Pancreas (tissue), 10 donors: ENCODE measurements at regions not wholly inside any gene's neighbourhood (a gene's known extent, or its start where the extent isn't known, plus 50 kb on each side); places are given as distances from the start of the nearest gene placed in this dataset.
"Not testable (repeated sequence)": the region's sequence is repeated elsewhere in the genome, so short reads cannot be mapped to it uniquely, and the experiment has no call there.

Experiments
- ATAC-seq, 4 donors: fragments of 200-7000 bp; cut with Tn5 transposase; one replicate each; pipeline versions ENCODE4 v1.8.0 to v1.9.1; 2020; ENCODE audit warnings: mild to moderate bottlenecking in 4 of 4, moderate library complexity in 4 of 4
- DNase-seq, 6 donors: peaks; one replicate each; pipeline ENCODE4 v3.0.0-alpha.2; 2020
- FAIRE-seq: peaks from 2 replicates; lab custom pipeline; 2012; peaks lifted over from hg19 to GRCh38; lab: Jason Lieb, UNC
- H3K27ac ChIP-seq, 4 donors: fragments of 200-600 bp; sonication (generic); 1 replicate in 3 of 4; 2 replicates in 1 of 4; pipeline versions ENCODE4 v1.5.0 to v1.8.0; 2020
- H3K27me3 ChIP-seq, 4 donors: fragments of 200-600 bp; one replicate each; pipeline ENCODE4 v1.8.0; 2021
- H3K36me3 ChIP-seq, 3 donors: fragments of 200-600 bp; sonication (generic) in 1 of 3; one replicate each; pipeline versions ENCODE4 v1.5.0 to v1.8.0; 2020 to 2021
- H3K4me1 ChIP-seq, 3 donors: fragments of 200-600 bp; one replicate each; pipeline ENCODE4 v1.8.0; 2021
- H3K4me3 ChIP-seq, 4 donors: fragments of 200-600 bp; sonication (generic) in 2 of 4; one replicate each; pipeline versions ENCODE4 v1.5.0 to v1.8.0; 2020 to 2021
- H3K9me3 ChIP-seq, 4 donors: fragments of 200-600 bp; one replicate each; pipeline ENCODE4 v1.8.0; 2021
- CTCF ChIP-seq, 4 donors: fragments of 200-600 bp; sonication (generic) in 3 of 4; IDR thresholded peaks; one replicate each; pipeline versions ENCODE4 v1.5.0 to v1.8.0; 2021; ENCODE audit warnings: antibody characterized with exemption in 4 of 4
- WGBS, 2 donors: extraction: QIAGEN DNeasy Blood & Tissue Kit; methylation state at CpG; one replicate each; pipeline ENCODE4 v1.1.7; 2013; 5-methylcytosine and 5-hydroxymethylcytosine counted together
- intact Hi-C, 3 donors: fragments of 100-400 bp; cut with DNase I; formaldehyde crosslinking; loops; one replicate each; pipeline versions ENCODE4 v1.11.1 to v1.14.2; 2022
- donor health status: healthy with polysubstance abuse.
- donor health status: DM: no; HTN: no; CAD: no; lungs with moderate emphysema.
- donor health status: DM: no; HTN: no; CAD: no.
- donor health status: control.
- donor health status: control.
- donor health status: Bipolar disorder and iron deficiency.
- donor health status: DM: yes; HTN: yes; CAD: no.
- donor health status: DM: no; HTN: no; CAD: no.
- donor health status: DM: no; HTN: no; CAD: no.
- donor health status: DM: yes; HTN: yes; CAD: no.

DNA sequence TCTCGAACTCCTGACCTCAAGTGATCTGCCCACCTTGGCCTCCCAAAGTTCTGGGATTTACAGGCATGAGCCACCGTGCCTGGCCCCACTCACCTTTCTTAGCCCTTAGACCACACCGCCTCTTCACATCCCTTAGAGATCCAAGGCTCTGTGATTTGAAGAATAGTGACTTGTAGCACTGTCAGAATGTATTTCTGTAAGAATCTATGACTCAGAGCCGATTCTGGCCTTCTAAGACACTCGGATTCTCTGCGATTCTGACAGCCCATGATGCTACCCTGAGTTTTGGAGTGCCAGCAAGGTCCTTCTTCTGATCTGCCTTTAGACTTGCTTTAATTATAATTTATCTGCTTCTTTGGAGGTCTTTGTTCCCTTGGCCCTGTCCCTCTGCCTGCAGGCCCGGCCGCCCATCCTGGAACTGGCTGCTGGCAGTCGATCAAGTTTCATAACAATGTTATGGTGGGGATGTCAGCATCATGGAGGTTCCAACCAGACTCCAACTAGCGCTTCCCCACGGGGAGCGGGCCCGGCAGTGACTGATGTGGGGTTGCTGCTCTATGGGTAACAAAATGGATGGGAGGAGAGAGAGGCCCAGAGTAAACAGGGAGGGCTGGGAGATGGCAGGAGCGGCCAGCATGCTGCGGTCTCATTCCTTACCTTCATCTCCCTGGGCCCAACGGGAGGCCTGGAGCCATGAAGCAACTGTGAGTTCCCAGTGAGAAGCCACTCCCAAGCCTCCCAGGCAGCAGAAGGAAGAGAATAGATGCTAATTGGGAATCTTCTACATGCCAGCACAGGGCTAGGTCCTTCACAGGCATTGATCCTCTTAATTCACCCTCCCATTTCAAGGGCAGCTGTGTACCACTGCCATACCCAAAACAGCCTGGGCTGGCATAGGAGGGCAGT is 55.7 kb upstream of the RASD2 start:
- intact Hi-C loops, result no loop called here
- H3K9me3 ChIP-seq, result no peaks in the 10 kb centered on the region
- no peak for ATAC-seq
- no peak for DNase-seq
- H3K36me3 ChIP-seq, result no peaks in the 10 kb centered on the region
- no peak for TF ChIP-seq CTCF (IDR thresholded peaks at IDR 0.05)
- no peak for FAIRE-seq
- H3K27me3 ChIP-seq, result no peaks in the 10 kb centered on the region
- H3K27ac ChIP-seq, result no peak overlapping the region
- no peak overlapping the region for H3K4me3 ChIP-seq
- no peaks in the 10 kb centered on the region for H3K4me1 ChIP-seq
- 84 to 85% methylated on average over 16 of the region's 16 CpGs for WGBS, 2 donors

- WGBS, 2 donors, result 74 to 79% methylated on average over 11 of the region's 11 CpGs
- Histone ChIP-seq H3K9me3 (no peaks in the 10 kb centered on the region), H3K4me1 (no peaks in the 10 kb centered on the region), H3K36me3 (no peaks in the 10 kb centered on the region), H3K4me3 (no peak overlapping the region), H3K27me3 (no peaks in the 10 kb centered on the region), H3K27ac (no peak overlapping the region)
- intact Hi-C loops, result no loop called here
- DNase-seq, result no peak
- FAIRE-seq, result no peak
- ATAC-seq, result no peak
- TF ChIP-seq CTCF (IDR thresholded peaks at IDR 0.05), result no peak
Measured at GRCh38 chr22:35486116-35486631, 54.5 kb upstream of the RASD2 start.

- H3K4me1 ChIP-seq, H3K27ac ChIP-seq, H3K9me3 ChIP-seq, ATAC-seq, H3K4me3 ChIP-seq, FAIRE-seq, H3K36me3 ChIP-seq, DNase-seq, intact Hi-C loops, H3K27me3 ChIP-seq: not testable (repeated sequence)
- 100% methylated on average over 1 of the region's 1 CpG for WGBS, 2 donors
Measured at GRCh38 chr22:35487623-35488022, 53.0 kb upstream of the RASD2 start.

DNA sequence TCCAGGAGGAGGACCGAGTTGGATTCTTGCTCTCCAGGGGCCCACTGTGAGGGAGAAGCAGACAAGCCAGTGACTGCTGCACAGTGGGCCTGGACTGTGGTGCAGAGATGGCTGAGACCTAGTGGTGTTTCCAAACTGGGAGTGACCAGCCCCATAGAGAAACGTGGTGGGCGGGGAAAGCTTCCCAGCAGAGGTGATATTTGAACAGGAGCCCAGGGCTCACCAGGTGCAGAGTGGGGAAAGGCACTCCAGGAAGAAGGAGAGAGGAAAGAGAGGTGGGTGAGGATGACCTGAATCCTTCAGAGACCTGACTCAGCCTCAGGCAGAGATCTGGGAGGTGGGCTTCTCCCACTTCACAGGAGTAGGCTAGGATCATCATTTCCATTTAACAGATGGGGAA is 52.1 kb upstream of the RASD2 start:
- no peaks in the 10 kb centered on the region for H3K36me3 ChIP-seq
- 33 to 48% methylated on average over 3 of the region's 3 CpGs for WGBS, 2 donors
- no peaks in the 10 kb centered on the region for H3K27me3 ChIP-seq
- TF ChIP-seq CTCF (IDR thresholded peaks at IDR 0.05), result no peak
- no peak overlapping the region for H3K27ac ChIP-seq
- DNase-seq, result peak in 1 of 6 donors; percentile 30
- no peaks in the 10 kb centered on the region for H3K4me1 ChIP-seq
- H3K4me3 ChIP-seq, result no peak overlapping the region
- no peak for FAIRE-seq
- no peaks in the 10 kb centered on the region for H3K9me3 ChIP-seq
- intact Hi-C loops, result no loop called here
- no peak for ATAC-seq

- no peak overlapping the region for H3K27ac ChIP-seq
- DNase-seq (peak in 1 of 6 donors; percentile 30), ATAC-seq (no peak), FAIRE-seq (no peak)
- no peaks in the 10 kb centered on the region for H3K36me3 ChIP-seq
- no peaks in the 10 kb centered on the region for H3K4me1 ChIP-seq
- WGBS, 2 donors, result 42 to 62% methylated on average over 6 of the region's 6 CpGs
- no peak overlapping the region for H3K4me3 ChIP-seq
- no peaks in the 10 kb centered on the region for H3K27me3 ChIP-seq
- intact Hi-C loops, result no loop called here
- no peak for TF ChIP-seq CTCF (IDR thresholded peaks at IDR 0.05)
- no peaks in the 10 kb centered on the region for H3K9me3 ChIP-seq
Measured at GRCh38 chr22:35489239-35489638, 51.4 kb upstream of the RASD2 start.
